ENCODE measurements at regions not wholly inside any gene's neighbourhood (a gene's known extent, or its start where the extent isn't known, plus 50 kb on each side); places are given as distances from the start of the nearest gene placed in this dataset.

DNA sequence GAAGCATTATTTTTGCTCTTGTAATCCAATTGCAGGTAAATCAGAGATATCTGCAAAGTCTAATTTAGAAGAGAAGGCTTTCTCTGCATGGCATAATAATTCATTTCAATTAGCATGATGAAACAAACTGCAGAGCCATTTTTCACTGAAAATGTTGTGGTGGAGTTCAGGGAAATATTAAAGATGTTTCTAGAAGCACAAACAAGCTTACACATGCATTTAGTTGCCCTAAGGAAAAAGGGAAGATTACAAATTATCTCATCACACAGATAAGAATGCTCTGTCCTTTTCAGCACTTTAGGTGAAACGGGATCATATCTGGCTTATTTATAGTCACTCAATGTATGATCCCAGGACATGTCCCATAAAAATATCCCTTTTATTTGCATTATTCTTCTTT is 252.1 kb upstream of the TANK start:
- TF ChIP-seq, protein P1, sequence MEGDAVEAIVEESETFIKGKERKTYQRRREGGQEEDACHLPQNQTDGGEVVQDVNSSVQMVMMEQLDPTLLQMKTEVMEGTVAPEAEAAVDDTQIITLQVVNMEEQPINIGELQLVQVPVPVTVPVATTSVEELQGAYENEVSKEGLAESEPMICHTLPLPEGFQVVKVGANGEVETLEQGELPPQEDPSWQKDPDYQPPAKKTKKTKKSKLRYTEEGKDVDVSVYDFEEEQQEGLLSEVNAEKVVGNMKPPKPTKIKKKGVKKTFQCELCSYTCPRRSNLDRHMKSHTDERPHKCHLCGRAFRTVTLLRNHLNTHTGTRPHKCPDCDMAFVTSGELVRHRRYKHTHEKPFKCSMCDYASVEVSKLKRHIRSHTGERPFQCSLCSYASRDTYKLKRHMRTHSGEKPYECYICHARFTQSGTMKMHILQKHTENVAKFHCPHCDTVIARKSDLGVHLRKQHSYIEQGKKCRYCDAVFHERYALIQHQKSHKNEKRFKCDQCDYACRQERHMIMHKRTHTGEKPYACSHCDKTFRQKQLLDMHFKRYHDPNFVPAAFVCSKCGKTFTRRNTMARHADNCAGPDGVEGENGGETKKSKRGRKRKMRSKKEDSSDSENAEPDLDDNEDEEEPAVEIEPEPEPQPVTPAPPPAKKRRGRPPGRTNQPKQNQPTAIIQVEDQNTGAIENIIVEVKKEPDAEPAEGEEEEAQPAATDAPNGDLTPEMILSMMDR (IDR thresholded peaks at IDR 0.05; ENCODE audit: insufficient read depth, low read length), result no peak
- TF ChIP-seq POLR2AphosphoS5 (IDR thresholded peaks at IDR 0.05; ENCODE audit: low read depth), result no peak
- TF ChIP-seq SPI1 (IDR thresholded peaks at IDR 0.05; ENCODE audit: borderline replicate concordance, low read depth), result no peak
- TF ChIP-seq GABPA (IDR thresholded peaks at IDR 0.05; ENCODE audit: low read depth), result no peak
